ENCODE measurements at regions not wholly inside any gene's neighbourhood (a gene's known extent, or its start where the extent isn't known, plus 50 kb on each side); places are given as distances from the start of the nearest gene placed in this dataset.
"Not testable (repeated sequence)": the region's sequence is repeated elsewhere in the genome, so short reads cannot be mapped to it uniquely, and the experiment has no call there.

DNA sequence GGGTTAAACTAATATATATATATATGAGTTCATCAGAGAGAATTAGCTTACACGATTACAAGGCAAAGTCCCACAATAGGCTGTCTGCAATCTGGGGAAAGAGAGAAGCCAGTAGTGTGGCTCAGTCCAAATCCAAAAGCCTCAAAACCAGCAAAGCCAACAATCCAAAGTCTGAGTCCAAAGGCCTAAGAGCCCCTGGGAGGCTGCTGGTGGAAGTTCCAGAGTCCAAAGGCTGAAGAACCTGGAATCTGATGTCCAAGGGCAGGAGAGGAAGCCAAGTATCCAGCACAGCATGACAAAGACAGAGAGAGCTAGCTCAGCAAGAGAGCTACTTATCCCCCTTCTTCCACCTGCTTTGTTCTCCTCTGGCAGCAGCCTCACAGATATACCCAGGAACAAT is 274.7 kb upstream of the ID4 start:
- DNase-seq = no peak

DNA sequence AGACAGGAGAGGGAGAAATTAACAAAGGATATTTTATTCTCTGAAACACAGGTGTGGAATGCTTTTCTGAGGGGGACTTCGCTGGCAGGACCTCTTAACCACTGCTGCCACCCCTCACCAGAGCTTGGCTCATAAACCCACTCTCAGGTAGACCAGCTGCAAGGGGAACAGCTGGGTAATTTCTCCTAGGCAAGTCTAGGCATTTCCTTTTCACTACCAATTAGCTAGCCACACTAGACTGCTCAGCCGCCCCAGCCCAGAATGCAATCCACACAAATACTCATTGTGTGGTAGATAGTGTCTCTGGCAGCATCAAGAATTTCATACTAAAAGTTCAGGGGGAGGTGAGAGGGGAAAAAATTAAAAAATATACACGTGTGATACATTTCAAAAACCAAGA is 267.6 kb upstream of the ID4 start:
- DNase-seq = no peak

- DNase-seq = no peak
These were observed 266.0 kb upstream of the ID4 start for GRCh38 chr6:19571176-19571575.

GRCh38 chr6:19578481-19578880 is 258.7 kb upstream of the ID4 start:
- no peak for DNase-seq

DNA sequence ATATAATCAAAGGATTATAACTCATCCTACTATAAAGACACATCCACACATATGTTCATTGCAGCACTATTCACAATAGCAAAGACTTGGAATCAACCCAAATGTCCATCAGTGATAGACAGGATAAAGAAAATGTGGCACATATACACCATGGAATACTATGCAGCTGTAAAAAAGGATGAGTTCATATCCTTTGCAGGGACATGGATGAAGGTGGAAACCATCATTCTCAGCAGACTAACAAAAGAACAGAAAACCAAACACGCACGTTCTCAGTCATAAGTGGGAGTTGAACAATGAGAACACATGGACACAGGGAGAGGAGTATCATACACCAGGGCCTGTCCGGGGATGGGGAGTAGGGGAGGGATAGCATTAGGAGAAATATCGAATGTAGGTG is 253.0 kb upstream of the ID4 start:
- DNase-seq = not testable (repeated sequence)

DNA sequence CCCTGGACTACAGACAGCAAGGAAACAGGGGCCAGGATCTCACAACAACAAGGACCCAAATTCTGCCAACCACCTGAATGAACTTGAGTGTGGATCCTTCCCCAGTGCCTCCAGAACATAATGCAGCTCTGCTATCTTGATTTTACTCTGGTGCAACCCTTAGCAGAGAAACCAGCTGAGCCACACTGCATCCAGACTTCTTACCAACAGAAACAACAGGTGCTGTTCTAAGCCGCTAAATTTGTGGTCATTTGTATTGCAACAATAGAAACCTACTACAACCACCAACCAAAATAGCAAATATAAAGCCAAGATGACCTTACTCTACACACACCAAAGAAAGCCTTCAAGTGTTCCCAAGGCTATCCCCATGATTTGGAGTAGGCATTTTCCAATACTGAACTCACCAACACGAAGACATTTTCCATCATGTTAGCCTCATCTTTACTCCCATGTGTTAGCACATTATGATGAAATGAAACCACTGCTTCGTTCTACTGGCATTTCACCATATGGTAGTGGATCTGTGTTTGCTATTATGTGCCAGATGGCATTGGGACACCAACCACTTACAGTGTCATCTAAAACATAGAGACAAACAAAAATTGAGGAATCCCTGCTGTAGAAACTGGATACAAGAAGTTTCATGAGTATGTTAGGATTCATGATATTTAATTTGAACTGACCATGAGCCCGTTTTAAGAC is 249.8 kb upstream of the ID4 start:
- peak in 1 of 2 experiments; percentile 26 for DNase-seq

GRCh38 chr6:19590501-19591131 is 246.6 kb upstream of the ID4 start:
- no peak for DNase-seq

- no peak for DNase-seq
These were observed 239.3 kb upstream of the ID4 start for GRCh38 chr6:19597809-19598320.

DNA sequence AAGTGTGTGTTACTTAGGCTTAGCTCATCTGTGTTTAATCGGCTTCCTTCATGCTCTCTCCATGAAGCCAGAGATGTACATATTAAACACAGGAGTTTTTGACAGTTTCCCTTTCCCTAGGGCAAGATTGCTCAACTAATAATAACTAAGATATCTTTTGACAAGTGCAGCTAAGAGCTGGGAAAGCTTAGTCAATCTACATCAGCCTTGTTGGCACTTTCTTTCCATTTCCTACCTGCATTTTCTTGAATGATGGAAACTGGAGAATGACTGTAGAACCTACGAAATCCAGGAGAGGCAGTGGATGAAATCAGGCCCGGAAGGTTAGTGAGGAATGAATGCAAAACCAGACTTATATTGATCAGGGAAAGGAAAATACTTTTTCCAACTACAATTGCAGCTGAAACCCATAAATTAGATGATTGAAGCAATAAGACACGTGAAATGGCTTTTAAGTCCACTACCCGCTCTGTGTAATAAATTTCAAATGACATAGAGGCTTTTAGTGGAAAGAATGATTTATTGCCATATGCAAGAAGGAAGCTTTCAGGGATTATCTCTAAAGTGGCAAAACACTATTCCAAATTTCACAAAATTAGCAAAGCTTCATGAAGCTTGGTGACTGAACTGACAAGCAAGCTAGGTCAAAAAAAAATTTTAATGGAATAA is 237.2 kb upstream of the ID4 start:
- no peak for DNase-seq

- no peak for DNase-seq
These were observed 234.6 kb upstream of the ID4 start for GRCh38 chr6:19602434-19603013.

- DNase-seq = no peak
These were observed 233.4 kb upstream of the ID4 start for GRCh38 chr6:19603721-19604120.

DNA sequence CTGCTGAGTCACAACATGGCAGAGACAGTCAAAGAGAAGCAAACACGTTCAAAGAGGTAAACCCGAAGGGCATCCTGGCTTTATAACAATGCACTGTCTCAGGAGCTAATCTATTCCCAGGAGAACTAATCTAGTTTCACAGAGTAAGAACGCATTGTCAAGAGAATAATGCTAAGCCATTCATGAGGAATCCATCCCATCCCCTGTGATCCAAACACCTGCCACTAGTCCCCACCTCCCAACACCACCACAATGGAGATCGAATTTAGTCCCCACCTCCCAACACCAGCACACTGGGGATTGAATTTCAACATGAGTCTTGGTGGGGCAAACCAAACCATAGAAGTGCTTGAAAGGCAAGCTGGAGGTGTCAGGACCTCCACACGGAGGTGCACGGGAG is 231.5 kb upstream of the ID4 start:
- no peak for DNase-seq

- DNase-seq = no peak
These were observed 228.6 kb upstream of the ID4 start for GRCh38 chr6:19608546-19608945.

GRCh38 chr6:19609972-19610641 is 227.1 kb upstream of the ID4 start:
- no peak for DNase-seq

DNA sequence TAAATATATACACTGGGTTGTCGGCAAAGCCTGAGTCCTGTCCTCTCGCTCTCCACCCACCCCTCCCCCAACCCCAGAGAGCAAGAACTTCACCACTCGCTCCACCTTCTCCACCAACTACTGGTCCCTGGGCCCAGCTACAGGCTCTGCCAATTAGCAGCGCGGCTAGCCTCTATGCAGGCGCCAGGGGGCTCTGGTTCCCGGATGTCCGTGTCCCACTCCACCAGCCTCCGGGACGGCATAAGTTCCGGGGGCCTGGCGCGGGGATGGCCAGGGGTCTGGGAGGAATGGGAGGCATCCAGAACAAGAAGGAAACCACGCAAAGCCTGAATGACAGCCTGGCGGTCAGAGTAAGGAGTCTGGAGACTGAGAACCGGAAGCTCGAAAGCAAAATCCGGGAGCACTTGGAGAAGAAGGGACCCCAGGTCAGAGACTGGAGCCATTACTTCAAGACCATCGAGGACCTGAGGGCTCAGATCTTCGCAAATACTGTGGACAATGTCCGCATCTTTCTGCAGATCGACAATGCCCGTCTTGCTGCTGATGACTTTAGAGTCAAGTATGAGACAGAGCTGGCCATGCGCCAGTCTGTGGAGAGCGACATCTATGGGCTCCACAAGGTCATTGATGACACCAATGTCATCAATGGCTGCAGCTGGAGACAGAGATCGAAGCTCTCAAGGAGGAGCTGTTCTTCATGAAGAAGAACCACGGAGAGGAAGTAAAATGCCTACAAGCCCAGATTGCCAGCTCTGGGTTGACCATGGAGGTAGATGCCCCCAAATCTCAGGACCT is 224.3 kb upstream of the ID4 start:
- not testable (repeated sequence) for DNase-seq

DNA sequence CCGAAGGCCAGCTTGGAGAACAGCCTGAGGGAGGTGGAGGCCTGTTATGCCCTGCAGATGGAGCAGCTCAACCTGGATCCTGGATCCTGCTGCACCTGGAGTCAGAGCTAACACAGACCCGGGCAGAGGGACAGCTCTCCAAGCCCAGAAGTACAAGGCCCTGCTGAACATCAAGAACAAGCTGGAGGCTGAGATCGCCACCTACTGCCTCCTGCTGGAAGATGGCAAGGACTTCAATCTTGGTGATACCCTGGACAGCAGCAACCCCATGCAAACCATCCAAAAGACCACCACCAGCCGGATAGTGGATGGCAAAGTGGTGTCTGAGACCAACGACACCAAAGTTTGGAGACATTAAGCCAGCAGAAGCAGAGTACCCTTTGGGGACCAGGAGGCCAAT is 223.5 kb upstream of the ID4 start:
- DNase-seq = no peak

DNA sequence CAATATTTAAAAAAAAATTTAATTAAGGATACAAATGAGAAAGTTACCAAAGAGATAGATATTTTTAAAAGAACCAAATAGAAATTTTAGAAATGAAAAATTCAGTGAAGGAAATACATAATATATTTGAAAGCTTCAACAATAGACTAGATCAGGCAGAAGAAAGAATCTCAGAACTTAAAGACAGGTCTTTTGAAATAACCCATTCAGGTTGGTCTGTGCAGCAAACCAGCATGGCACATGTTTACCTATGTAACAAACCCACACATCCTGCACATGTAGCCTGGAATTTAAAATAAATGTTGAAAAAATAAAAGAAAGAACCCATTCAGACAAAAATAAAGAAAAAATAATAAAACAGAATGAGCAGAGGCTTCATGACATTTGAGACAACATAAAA is 221.1 kb upstream of the ID4 start:
- DNase-seq = no peak

- no peak for DNase-seq
These were observed 204.9 kb upstream of the ID4 start for GRCh38 chr6:19632230-19632629.

GRCh38 chr6:19632786-19633185 is 204.4 kb upstream of the ID4 start:
- DNase-seq = no peak

- DNase-seq = no peak
These were observed 201.4 kb upstream of the ID4 start for GRCh38 chr6:19635728-19636127.

DNA sequence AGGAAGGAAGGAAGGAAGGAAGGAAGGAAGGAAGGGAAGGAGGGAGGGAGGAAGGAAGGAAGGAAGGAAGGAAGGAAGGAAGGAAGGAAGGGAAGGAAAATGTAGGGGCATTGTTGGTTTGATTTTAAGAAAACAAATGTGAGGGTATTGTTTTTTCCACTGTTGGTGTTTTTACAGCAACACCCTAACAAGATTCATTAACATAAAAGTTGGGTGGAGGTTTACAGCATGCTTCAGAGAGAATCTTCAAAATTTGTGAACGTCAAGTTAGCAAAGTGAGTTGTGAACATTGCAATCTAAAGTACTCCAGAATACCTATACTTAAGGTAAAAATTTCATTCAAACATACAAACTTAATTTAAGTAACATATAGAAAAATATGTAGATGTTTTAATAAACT is 200.2 kb upstream of the ID4 start:
- no peak for DNase-seq

DNA sequence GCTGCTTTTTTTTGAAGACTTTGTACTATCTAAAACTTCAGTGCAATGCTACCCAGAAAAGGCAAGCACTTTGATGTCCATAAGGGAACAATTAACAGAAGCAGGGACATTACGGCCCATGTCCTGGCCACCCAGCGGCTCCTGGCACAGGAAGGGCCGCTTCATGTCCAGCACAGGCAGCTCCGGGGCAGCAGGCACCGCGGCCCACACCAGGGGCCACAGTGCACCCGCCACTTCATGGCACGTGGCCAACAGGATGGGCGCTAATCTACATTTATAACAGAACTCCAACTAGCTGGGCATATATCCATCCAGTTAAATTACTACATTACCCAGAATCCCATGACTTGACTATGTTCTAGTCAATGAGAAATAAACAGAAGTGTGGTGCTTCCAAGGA is 198.2 kb upstream of the ID4 start:
- DNase-seq = no peak
